Right lung (tissue), 2 donors: ENCODE measurements at regions not wholly inside any gene's neighbourhood (a gene's known extent, or its start where the extent isn't known, plus 50 kb on each side); places are given as distances from the start of the nearest gene placed in this dataset.

Experiments used
- DNase-seq, 2 donors: peaks; one replicate each; pipeline ENCODE4 v3.0.0-alpha.2; 2013

- no peak for DNase-seq
Observed at GRCh38 chr4:1499465-1499864, 93.2 kb upstream of the NKX1-1 start.

GRCh38 chr4:1497189-1497801 lies 91.1 kb upstream of the NKX1-1 start:
- DNase-seq: no peak

DNA sequence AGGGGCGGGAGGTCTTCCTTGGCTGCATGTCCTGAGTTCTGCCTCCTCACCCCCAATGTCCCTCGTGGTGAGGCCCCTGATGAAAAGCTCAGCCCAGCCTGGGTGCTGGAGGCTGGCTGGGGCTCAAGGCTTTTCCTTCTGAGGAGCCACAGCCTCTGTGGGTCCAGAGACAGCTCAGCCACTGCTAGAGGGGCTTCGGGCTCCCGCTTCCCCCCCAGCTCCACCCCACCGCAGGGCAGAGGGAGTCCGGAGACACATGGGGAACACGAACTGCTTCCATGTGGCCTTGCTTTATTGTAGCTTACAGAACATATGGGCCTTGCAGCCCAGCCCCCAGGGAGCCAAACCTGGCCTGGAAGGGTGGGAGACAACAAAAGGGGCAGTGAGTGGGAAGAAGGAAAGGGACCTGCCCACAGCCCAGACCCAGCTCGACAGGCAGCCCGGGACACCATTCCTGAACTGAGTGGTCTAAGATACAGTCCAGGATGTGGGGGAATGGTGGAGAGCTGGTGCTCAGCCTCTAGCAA lies 89.9 kb upstream of the NKX1-1 start:
- no peak for DNase-seq

DNA sequence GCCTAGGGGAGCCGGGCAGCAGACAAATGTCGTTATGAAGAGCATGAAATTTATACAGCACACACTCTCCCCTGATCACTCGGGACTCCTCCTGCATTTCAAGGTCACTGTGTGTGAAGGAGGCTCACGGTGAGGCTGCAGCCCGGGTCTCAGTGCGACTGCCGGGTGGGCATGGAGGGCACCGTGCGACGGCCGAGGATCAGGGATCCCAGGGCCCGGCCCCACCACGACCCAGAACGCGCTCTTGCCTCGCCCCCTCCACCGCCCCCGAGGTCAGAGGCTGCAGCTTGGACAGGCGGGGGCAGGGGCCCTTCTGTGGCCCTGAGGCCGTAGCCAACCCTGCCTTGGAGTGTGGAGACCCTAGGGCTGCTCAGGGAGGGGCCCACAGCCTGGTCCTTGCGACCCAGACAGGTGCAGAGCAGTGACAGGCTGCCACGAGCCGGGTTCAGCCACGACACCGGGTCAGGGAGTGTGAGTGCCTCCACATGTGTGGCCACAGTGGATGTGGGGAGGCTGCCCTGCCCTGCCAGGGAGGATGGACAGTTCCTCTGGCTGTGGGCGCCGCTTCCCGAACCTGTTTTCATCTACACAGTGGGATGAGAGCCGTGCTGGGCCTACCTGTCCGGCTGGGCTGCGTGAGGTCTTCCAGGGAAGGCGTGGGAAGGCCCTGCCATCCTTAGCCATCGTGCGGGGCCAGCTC lies 89.3 kb upstream of the NKX1-1 start:
- DNase-seq: no peak

DNA sequence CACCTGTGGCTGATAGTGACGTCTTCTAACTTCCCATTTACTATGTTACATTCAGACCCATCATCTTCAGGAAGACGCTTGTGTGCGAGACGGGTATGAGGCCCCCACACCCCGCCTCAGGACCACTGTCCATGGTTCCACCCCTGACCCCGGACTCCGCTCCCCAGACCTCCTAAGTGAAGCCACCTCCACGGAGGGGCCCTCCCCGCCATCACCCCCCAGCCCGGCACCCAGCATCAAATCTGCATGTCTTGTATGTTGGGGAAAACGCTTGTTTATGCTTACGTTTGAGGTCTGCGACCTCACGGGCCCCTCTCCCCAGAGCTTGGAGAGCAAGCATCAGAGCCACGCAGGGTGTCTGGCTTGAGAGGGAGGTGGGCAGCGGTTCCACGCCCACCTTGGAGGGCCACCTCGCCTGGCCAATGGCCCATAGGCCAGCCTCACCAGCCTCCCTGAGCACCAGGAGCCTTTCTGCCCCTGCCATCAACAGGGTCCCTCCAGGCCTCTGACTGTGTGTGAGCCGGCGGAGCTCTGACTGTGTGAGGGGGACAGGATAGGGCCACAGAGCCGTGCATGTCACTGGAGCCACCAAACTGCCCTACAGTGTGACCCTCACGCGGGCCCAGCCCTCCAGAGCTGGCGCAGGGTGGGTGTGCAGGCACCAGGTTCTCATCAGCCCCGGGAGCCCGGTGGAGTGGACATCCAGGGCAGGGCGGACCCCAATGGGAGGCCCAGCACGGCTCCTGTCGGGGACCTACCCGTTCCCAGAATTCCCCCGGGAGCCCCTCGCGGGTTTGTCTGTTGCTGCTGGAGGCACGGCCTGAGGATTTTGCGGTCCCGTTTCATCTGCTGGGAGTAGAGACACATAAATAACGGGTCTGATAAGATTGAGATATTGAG lies 88.4 kb upstream of the NKX1-1 start:
- no peak for DNase-seq

DNA sequence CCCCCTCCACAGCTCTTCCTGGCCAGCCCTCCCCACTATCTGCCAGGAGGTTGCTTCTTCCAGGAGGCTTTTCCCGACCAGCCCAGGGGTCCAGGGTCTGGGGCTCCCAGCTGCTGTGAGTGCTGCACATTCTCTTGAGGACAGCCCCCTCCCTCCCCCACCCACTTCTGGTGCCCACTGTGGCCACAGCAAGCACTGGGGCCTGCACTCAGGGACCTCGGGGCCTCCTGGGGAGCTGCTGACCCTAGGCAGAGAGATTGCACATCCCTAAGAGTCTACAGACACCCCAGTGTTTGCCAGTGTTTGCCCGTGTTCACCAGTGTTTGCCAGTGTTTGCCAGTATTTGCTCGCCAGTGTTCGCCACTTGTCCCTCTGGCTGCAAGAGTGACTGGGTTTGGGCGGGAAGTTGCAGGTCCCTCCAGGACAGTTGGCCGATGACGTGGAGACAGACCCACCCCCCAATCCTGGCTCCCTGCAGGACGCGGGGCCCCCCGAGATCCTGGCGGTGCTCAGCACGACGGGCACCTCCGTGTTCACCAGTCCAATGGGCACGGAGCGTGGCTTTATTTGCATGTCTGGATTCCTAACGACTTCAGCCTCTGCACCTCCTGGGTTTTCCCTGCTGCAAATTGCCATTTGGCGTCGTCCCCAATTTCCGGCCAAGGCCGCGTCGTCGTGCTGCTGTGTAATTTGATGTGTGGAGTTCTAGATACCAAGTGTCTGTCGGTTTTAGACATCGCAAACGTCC lies 87.5 kb upstream of the NKX1-1 start:
- no peak for DNase-seq

- no peak for DNase-seq
Observed at GRCh38 chr4:1492651-1493539, 86.7 kb upstream of the NKX1-1 start.

GRCh38 chr4:1492142-1492457 lies 85.9 kb upstream of the NKX1-1 start:
- DNase-seq: no peak

- no peak for DNase-seq
Observed at GRCh38 chr4:1491328-1492141, 85.3 kb upstream of the NKX1-1 start.

- no peak for DNase-seq
Observed at GRCh38 chr4:1490654-1491327, 84.5 kb upstream of the NKX1-1 start.

DNA sequence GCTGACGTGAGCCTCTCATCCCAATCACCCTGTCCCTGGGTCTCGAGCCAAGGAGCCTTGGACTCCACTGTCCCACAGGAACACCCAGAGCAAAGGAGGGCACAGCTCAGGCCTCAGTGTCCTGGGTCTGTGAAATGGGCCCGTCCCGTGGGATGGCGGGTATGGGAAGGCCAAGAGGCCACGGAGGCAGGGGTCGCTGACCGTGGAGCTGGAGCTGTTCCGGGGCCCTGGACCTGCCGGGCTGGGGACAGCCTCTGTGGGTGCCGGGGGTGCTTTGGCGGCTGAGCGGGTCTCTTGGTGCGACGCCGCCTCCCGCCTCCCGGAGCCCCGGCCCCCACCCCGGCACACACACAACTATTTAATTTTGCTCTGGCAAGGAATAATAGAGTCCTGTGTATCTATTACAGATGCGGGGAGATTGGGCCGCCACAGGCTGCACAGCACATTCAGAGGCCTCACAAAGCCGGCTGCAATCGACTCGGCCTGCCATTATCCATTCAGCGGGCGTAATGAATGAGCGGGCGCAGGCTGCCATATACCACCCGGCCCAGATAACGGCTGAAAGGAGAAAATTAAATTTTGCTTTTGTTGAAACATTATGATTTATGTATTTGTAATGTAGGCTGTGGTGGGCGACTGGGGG lies 83.9 kb upstream of the NKX1-1 start:
- DNase-seq: no peak

DNA sequence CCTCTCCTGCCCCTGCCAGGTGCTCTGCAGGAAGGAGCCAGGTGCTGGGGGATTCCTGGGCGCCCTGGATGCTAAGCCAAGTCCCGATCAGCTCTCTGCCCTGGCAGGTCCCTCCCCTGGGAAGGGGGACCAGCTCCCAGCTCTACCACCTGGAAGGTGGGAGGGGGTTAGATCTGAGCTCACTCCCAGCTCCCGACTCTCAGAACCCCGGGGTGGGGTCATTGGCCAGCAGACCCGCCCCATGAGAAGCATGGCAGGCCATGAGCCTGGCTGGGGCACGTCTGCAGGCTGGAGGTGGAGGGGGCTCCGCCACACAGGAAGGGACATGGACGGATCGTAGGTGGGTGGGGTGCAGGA lies 83.4 kb upstream of the NKX1-1 start:
- no peak for DNase-seq

GRCh38 chr4:1488831-1489638 lies 82.8 kb upstream of the NKX1-1 start:
- no peak for DNase-seq

DNA sequence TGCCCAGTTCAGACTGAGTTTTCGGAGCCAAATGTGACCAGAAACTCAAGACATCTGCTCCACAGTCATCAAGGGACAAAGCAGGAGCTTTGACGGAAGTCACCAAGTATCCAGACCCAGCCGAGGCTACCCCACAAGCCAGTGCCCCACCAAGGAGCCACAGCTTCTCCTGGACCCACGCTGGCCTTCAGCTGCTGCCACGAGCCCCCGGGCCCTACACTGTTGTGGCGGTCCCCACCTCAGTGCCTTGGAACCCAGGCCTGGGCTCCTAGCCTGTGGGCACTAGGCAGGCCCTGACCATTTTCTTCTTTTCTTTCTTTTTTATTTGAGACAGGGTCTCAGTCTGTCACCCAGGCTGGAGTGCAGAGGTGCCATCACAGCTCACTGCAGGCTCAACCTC lies 82.1 kb upstream of the NKX1-1 start:
- DNase-seq: no peak

- DNase-seq: no peak
Observed at GRCh38 chr4:1487761-1488160, 81.5 kb upstream of the NKX1-1 start.

DNA sequence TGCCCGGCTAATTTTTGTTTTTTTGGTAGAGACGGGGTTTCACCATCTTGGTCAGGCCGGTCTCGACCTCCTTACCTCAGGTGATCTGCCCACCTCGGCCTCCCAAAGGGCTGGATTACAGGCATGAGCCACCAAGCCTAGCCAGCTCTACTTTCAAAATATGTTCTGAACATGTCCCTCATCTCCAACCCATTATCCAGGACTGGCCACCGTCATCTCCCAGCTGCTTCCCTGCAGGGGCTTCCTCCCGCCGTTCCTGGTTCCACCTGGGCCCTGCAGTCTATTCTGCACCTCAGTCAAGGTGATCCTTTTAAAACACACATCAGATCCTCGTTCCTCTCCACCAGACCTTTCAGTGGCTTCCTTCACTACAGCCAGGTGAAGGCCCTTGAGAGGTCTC lies 80.9 kb upstream of the NKX1-1 start:
- DNase-seq: no peak

- no peak for DNase-seq
Observed at GRCh38 chr4:1485280-1485679, 79.0 kb upstream of the NKX1-1 start.

- DNase-seq: no peak
Observed at GRCh38 chr4:1480720-1481119, 74.5 kb upstream of the NKX1-1 start.
